SK-N-SH treated with all-trans-retinoic acid at 6 μM for 48 hours (cell line): ENCODE measurements at regions not wholly inside any gene's neighbourhood (a gene's known extent, or its start where the extent isn't known, plus 50 kb on each side); places are given as distances from the start of the nearest gene placed in this dataset.

ENCODE experiments used
- ATAC-seq: fragments of 200-7000 bp; cut with Tn5 transposase; 3 replicates; pipeline ENCODE4 v1.9.1; 2020; ENCODE audit warnings: mild to moderate bottlenecking, moderate library complexity
- ARNTL ChIP-seq: fragments of 450-650 bp; formaldehyde crosslinking; IDR thresholded peaks from 2 replicates; pipeline ENCODE4 v1.5.0; 2020; ENCODE audit warnings: low read depth, mild to moderate bottlenecking, moderate library complexity, borderline replicate concordance
- BACH2 ChIP-seq: fragments of 250-450 bp; sonication (Bioruptor Pico); IDR thresholded peaks from 2 replicates; pipeline ENCODE4 v1.9.0; 2021; ENCODE audit warnings: mild to moderate bottlenecking, borderline replicate concordance
- CSDC2 ChIP-seq: fragments of 250-450 bp; sonication (Bioruptor Pico); IDR thresholded peaks from 2 replicates; pipeline ENCODE4 v1.5.0; 2020; ENCODE audit warnings: mild to moderate bottlenecking, moderate library complexity
- ESRRG ChIP-seq: fragments of 250-450 bp; sonication (Bioruptor Pico); IDR thresholded peaks from 2 replicates; pipeline ENCODE4 v1.6.1; 2021; ENCODE audit warnings: mild to moderate bottlenecking
- GLIS3 ChIP-seq: fragments of 250-450 bp; sonication (Bioruptor Pico); IDR thresholded peaks from 2 replicates; pipeline ENCODE4 v1.5.0; 2020; ENCODE audit warnings: mild to moderate bottlenecking, moderate library complexity
- ISL1 ChIP-seq: fragments of 250-450 bp; sonication (Bioruptor Pico); IDR thresholded peaks from 2 replicates; pipeline ENCODE4 v2.1.2; 2022; ENCODE audit warnings: mild to moderate bottlenecking, moderate library complexity
- OSR1 ChIP-seq: fragments of 250-450 bp; sonication (Bioruptor Pico); IDR thresholded peaks from 2 replicates; pipeline ENCODE4 v1.8.0; 2022; ENCODE audit warnings: moderate library complexity, mild to moderate bottlenecking, inconsistent platforms
- PPARA ChIP-seq: fragments of 250-450 bp; sonication (Bioruptor Pico); IDR thresholded peaks from 2 replicates; pipeline ENCODE4 v1.5.0; 2020; ENCODE audit warnings: mild to moderate bottlenecking, borderline replicate concordance
- RARB ChIP-seq: fragments of 250-450 bp; sonication (Bioruptor Pico); IDR thresholded peaks from 2 replicates; pipeline ENCODE4 v1.8.0; 2021; ENCODE audit warnings: mild to moderate bottlenecking, moderate library complexity
- SNAI2 ChIP-seq: fragments of 250-450 bp; sonication (Bioruptor Pico); IDR thresholded peaks from 2 replicates; pipeline ENCODE4 v1.5.0; 2020; ENCODE audit warnings: mild to moderate bottlenecking, moderate library complexity
- TCF4 ChIP-seq: fragments of 250-450 bp; sonication (Bioruptor Pico); IDR thresholded peaks from 2 replicates; pipeline ENCODE4 v1.8.0; 2021; ENCODE audit warnings: mild to moderate bottlenecking, moderate library complexity, borderline replicate concordance
- TOX ChIP-seq: fragments of 250-450 bp; sonication (Bioruptor Pico); IDR thresholded peaks from 2 replicates; pipeline ENCODE4 v1.8.0; 2021; ENCODE audit warnings: mild to moderate bottlenecking, moderate library complexity, borderline replicate concordance
- ZC3H10 ChIP-seq: fragments of 250-450 bp; sonication (Bioruptor Pico); IDR thresholded peaks from 2 replicates; pipeline ENCODE4 v1.5.1; 2021; ENCODE audit warnings: mild to moderate bottlenecking, moderate library complexity
- ZFP3 ChIP-seq: fragments of 250-450 bp; sonication (Bioruptor Pico); IDR thresholded peaks from 2 replicates; pipeline ENCODE4 v1.5.0; 2020; ENCODE audit warnings: mild to moderate bottlenecking, moderate library complexity
- ZFP30 ChIP-seq: fragments of 450-650 bp; formaldehyde crosslinking; IDR thresholded peaks from 2 replicates; pipeline ENCODE4 v1.5.0; 2022; ENCODE audit warnings: mild to moderate bottlenecking, moderate library complexity
- ZNF565 ChIP-seq: fragments of 450-650 bp; formaldehyde crosslinking; conservative IDR thresholded peaks from 2 replicates; pipeline ENCODE4 v1.5.0; 2020; ENCODE audit warnings: low read depth, mild to moderate bottlenecking, moderate library complexity
- ZNF70 ChIP-seq: fragments of 450-650 bp; formaldehyde crosslinking; IDR thresholded peaks from 2 replicates; pipeline ENCODE4 v1.5.0; 2020; ENCODE audit warnings: mild to moderate bottlenecking, moderate library complexity
- ZNF8 ChIP-seq: fragments of 450-650 bp; formaldehyde crosslinking; IDR thresholded peaks from 2 replicates; pipeline ENCODE4 v1.5.0; 2020; ENCODE audit warnings: mild to moderate bottlenecking, moderate library complexity
- TF ChIP-seq, protein P1 (sequence below): fragments of 250-450 bp; sonication (Bioruptor Pico); IDR thresholded peaks from 2 replicates; pipeline ENCODE4 v1.8.0; 2020; ENCODE audit warnings: mild to moderate bottlenecking, moderate library complexity, borderline replicate concordance
- TF ChIP-seq, protein P2 (sequence below): fragments of 250-450 bp; sonication (Bioruptor Pico); IDR thresholded peaks from 2 replicates; pipeline ENCODE4 v1.5.1; 2020; ENCODE audit warnings: low read depth, mild to moderate bottlenecking, moderate library complexity
- TF ChIP-seq, protein P3 (sequence below): fragments of 250-450 bp; sonication (Bioruptor Pico); IDR thresholded peaks from 2 replicates; pipeline ENCODE4 v1.5.0; 2020; ENCODE audit warnings: mild to moderate bottlenecking, moderate library complexity
- TF ChIP-seq, protein P4 (sequence below): fragments of 250-450 bp; sonication (Bioruptor Pico); IDR thresholded peaks from 2 replicates; pipeline ENCODE4 v1.8.0; 2021; ENCODE audit warnings: low read depth, mild to moderate bottlenecking, moderate library complexity, borderline replicate concordance

DNA sequence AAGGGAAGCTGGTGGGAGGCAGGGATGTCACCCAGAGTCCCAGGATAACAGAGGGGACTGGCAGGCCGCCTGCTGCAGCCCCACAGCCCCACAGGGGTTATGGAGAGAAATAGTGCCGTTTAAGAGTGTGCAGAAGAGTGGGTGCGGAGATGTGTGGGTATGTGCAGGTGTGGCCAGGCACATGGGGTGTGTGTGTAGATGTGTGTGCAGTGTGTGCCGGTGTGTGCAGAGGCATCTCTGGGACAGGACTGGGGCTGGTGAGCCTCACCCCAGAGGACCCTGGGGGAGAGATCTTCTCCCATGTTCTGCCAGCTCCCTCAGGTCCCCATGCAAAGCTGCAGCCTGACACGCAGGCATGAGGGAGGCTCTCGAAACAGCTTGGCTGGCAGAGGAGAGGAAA lies 157.4 kb downstream of the RBFOX3 start:
- ATAC-seq = no peak
- TF ChIP-seq RARB (no peak), CSDC2 (CRISPR knock-in tag) (no peak), GLIS3 (CRISPR knock-in tag) (no peak), ZNF565 (CRISPR knock-in tag) (no peak), BACH2 (CRISPR knock-in tag) (no peak), ARNTL (CRISPR knock-in tag) (no peak), ESRRG (no peak), TOX (no peak), ZC3H10 (CRISPR knock-in tag) (no peak)
- TF ChIP-seq, protein P1, sequence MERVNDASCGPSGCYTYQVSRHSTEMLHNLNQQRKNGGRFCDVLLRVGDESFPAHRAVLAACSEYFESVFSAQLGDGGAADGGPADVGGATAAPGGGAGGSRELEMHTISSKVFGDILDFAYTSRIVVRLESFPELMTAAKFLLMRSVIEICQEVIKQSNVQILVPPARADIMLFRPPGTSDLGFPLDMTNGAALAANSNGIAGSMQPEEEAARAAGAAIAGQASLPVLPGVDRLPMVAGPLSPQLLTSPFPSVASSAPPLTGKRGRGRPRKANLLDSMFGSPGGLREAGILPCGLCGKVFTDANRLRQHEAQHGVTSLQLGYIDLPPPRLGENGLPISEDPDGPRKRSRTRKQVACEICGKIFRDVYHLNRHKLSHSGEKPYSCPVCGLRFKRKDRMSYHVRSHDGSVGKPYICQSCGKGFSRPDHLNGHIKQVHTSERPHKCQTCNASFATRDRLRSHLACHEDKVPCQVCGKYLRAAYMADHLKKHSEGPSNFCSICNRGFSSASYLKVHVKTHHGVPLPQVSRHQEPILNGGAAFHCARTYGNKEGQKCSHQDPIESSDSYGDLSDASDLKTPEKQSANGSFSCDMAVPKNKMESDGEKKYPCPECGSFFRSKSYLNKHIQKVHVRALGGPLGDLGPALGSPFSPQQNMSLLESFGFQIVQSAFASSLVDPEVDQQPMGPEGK (CRISPR knock-in tag) = no peak
- TF ChIP-seq, protein P2, sequence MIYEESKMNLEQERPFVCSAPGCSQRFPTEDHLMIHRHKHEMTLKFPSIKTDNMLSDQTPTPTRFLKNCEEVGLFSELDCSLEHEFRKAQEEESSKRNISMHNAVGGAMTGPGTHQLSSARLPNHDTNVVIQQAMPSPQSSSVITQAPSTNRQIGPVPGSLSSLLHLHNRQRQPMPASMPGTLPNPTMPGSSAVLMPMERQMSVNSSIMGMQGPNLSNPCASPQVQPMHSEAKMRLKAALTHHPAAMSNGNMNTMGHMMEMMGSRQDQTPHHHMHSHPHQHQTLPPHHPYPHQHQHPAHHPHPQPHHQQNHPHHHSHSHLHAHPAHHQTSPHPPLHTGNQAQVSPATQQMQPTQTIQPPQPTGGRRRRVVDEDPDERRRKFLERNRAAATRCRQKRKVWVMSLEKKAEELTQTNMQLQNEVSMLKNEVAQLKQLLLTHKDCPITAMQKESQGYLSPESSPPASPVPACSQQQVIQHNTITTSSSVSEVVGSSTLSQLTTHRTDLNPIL (CRISPR knock-in tag) = no peak
- TF ChIP-seq, all 23 proteins: peak for 0

DNA sequence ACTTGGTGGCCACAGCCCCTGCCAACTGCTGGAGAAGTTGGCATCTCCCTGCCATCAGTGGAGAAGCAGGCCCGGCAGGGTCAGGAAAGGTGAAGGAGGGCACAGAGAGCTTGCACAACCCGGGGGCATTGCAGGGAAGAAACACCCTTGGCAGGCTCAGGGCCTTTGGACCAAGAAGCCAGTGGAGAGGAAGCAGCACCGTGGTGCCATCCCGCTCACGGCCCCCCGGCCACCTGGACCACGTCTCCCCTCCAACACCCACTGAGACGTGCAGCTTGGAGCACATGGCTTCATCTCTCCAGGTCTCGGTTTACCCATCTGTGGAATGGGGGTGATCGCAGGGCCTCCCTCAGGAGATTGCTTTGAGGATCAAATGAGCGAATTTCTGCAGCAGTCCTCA lies 158.1 kb downstream of the RBFOX3 start:
- no peak for ATAC-seq
- TF ChIP-seq ZNF565 (CRISPR knock-in tag) (no peak), GLIS3 (CRISPR knock-in tag) (no peak)

DNA sequence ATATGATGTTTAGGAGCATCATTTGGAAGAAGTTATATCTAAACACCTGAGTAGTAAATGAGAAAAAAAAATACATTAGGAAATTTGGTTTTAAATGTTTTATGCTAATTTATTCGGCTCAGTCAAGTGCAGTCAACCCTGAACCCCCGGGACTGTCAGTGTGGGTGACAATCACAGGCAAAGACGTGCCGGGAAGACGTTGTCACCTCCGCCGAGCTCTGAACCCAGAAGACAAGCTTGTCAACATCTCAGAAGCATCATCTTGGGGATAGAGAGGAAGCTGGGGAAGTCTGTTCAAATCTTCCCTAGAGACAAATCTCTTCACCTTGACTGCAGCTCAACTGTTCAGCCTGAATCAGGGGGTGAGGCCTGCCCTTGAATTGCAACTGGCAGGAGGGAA lies 159.7 kb downstream of the RBFOX3 start:
- no peak for TF ChIP-seq TOX
- no peak for TF ChIP-seq ISL1
- no peak for TF ChIP-seq ZNF70 (CRISPR knock-in tag)
- no peak for TF ChIP-seq ZNF8 (CRISPR knock-in tag)
- no peak for TF ChIP-seq TCF4 (CRISPR knock-in tag)
- TF ChIP-seq, protein P3, sequence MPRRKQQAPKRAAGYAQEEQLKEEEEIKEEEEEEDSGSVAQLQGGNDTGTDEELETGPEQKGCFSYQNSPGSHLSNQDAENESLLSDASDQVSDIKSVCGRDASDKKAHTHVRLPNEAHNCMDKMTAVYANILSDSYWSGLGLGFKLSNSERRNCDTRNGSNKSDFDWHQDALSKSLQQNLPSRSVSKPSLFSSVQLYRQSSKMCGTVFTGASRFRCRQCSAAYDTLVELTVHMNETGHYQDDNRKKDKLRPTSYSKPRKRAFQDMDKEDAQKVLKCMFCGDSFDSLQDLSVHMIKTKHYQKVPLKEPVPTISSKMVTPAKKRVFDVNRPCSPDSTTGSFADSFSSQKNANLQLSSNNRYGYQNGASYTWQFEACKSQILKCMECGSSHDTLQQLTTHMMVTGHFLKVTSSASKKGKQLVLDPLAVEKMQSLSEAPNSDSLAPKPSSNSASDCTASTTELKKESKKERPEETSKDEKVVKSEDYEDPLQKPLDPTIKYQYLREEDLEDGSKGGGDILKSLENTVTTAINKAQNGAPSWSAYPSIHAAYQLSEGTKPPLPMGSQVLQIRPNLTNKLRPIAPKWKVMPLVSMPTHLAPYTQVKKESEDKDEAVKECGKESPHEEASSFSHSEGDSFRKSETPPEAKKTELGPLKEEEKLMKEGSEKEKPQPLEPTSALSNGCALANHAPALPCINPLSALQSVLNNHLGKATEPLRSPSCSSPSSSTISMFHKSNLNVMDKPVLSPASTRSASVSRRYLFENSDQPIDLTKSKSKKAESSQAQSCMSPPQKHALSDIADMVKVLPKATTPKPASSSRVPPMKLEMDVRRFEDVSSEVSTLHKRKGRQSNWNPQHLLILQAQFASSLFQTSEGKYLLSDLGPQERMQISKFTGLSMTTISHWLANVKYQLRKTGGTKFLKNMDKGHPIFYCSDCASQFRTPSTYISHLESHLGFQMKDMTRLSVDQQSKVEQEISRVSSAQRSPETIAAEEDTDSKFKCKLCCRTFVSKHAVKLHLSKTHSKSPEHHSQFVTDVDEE (CRISPR knock-in tag) = no peak
- TF ChIP-seq ZC3H10 (CRISPR knock-in tag) = no peak
- TF ChIP-seq ZFP30 = no peak
- TF ChIP-seq ARNTL (CRISPR knock-in tag) = no peak
- TF ChIP-seq, protein P4, sequence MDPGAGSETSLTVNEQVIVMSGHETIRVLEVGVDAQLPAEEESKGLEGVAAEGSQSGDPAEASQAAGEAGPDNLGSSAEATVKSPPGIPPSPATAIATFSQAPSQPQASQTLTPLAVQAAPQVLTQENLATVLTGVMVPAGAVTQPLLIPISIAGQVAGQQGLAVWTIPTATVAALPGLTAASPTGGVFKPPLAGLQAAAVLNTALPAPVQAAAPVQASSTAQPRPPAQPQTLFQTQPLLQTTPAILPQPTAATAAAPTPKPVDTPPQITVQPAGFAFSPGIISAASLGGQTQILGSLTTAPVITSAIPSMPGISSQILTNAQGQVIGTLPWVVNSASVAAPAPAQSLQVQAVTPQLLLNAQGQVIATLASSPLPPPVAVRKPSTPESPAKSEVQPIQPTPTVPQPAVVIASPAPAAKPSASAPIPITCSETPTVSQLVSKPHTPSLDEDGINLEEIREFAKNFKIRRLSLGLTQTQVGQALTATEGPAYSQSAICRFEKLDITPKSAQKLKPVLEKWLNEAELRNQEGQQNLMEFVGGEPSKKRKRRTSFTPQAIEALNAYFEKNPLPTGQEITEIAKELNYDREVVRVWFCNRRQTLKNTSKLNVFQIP (CRISPR knock-in tag) = no peak
- no peak for TF ChIP-seq OSR1 (CRISPR knock-in tag)
- no peak for TF ChIP-seq GLIS3 (CRISPR knock-in tag)
- no peak for TF ChIP-seq SNAI2 (CRISPR knock-in tag)
- TF ChIP-seq, all 23 proteins: peak for 0
- no peak for ATAC-seq

DNA sequence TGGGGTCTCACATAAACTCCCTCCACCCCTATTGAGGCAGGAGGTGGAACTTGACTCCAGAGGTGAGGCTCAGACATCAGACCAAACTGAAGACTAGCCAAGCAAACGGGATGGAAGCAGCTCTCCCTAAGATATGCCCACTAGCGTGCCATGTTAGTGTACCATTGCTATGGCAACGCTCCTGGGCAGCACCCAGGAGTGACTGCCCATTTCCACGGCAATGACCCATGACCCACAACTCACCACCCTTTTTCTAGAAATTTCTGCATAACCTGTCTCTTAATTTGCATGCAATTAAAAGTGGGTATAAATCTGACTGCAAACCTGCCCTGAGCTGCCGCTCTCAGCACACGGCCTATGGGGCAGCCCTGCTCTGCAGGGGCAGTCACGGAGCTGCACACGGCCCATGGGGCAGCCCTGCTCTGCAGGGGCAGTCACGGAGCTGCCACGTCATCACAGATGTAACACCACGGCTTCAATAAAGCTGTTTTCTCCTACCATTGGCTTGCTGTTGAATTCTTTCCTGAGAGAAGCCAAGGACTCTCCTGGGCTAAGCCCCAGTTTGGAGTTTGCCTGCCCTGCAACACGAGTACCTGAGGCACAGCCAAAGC lies 164.3 kb downstream of the RBFOX3 start:
- TF ChIP-seq PPARA (CRISPR knock-in tag) = no peak
- no peak for TF ChIP-seq ZFP3 (CRISPR knock-in tag)
- no peak for TF ChIP-seq ISL1
- no peak for TF ChIP-seq SNAI2 (CRISPR knock-in tag)
- no peak for ATAC-seq
